KOPT-K1 (cell line): ENCODE measurements at regions not wholly inside any gene's neighbourhood (a gene's known extent, or its start where the extent isn't known, plus 50 kb on each side); places are given as distances from the start of the nearest gene placed in this dataset.

ENCODE experiments used
- H3K27ac ChIP-seq: fragments of 200-600 bp; sonication (generic); 2 replicates; pipeline ENCODE4 v1.5.1; 2016; ENCODE audit warnings: antibody characterized with exemption, mild to moderate bottlenecking, low read depth, low read length; ENCODE audit not compliant: poor library complexity, severe bottlenecking
- H3K36me3 ChIP-seq: fragments of 200-600 bp; sonication (generic); 2 replicates; pipeline ENCODE4 v1.5.1; 2017; ENCODE audit warnings: antibody characterized with exemption, mild to moderate bottlenecking, low read length, moderate library complexity; ENCODE audit not compliant: insufficient read depth
- H3K9me3 ChIP-seq: fragments of 200-600 bp; sonication (generic); 2 replicates; pipeline ENCODE4 v1.5.1; 2017; ENCODE audit warnings: antibody characterized with exemption, low read length, mild to moderate bottlenecking; ENCODE audit not compliant: insufficient read depth, poor library complexity, severe bottlenecking

DNA sequence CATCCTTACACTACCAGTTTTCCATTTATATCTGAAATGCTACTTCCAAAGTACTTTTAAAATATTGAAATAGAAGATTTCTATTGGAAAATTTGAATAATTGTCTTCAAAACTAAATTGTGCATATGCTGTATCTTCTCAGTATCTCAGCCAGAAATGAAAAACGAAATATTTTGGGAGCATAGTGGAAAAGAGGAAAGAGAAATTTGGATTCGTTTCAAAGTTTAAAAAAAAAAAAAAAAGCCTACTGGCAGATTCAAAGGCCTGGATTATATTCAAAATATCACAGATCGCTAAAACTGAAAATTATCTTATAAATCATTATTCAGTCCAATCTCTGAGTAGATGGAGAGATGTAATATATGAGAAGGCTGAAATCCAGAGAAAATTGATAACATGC, 440.7 kb downstream of the TAF11L14 start:
- H3K27ac ChIP-seq, result no peak overlapping the region
- H3K36me3 ChIP-seq, result no peaks in the 10 kb centered on the region
- no peaks in the 10 kb centered on the region for H3K9me3 ChIP-seq

DNA sequence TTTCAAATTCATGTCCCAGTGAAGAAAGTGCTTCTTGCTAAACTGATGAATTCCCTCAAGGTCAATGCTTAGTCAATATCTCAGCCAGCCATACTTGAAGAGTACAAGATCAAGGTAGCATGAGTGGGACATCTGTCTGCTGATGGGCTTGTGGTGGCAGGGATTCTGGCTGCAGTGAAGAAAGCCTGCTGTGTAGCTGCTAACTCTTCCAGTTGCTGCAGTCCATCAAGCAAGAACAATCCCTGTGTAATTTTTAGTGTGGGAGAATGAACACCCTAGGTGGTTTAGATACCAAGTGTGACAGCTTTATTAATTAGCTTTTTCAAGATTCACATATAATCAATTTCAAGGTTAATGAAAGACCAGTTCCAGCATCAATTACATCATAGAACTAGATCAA, 443.9 kb downstream of the TAF11L14 start:
- no peak overlapping the region for H3K27ac ChIP-seq

DNA sequence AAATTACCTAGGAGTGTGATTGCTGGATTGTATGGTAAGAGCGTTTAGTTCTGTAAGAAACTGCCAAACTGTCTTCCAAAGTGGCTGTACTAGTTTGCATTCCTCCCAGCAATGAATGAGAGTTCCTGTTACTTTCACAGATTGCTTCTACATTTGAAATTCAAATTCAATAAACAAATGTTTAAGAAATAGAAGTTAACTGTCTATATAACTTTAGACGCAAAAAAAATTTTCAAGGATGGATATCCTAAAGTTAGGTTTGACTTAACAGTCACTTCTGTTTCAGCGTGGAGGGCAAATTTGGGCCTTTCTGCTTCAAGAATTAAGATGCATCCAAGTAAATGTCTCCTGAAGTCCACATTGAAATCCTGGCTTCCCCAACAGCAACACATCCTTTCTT, 445.6 kb downstream of the TAF11L14 start:
- H3K9me3 ChIP-seq, result no peaks in the 10 kb centered on the region
- H3K36me3 ChIP-seq, result no peaks in the 10 kb centered on the region
- no peak overlapping the region for H3K27ac ChIP-seq

More for the DNA sequence above, 443.9 kb downstream of the TAF11L14 start:
- Histone ChIP-seq H3K36me3 (no peaks in the 10 kb centered on the region), H3K9me3 (no peaks in the 10 kb centered on the region)

DNA sequence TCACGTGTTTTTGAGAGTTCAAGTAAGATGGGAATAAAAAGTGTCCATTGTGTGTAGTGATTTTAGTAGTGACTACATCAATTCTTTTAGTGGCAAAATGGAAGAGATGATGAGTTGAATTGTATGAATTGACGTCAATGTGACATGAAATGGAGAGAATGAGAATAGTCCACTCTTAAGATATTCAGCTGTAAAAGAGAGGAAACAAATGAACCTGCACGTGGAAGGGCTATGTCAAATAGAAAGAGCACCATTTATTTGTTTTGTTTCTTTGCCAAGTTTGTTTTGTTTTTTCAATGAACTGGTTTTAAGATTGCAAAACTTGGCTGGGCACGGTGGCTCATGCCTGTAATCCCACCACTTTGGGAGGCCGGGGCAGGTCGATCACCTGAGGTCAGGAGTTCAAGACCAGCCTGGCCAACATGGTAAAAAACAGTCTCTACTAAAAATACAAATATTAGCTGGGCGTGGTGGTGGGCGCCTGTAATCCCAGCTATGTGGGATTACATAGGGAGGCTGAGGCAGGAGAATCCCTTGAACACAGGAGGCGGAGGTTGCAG, 453.8 kb downstream of the TAF11L14 start:
- Histone ChIP-seq H3K36me3 (no peaks in the 10 kb centered on the region), H3K9me3 (no peaks in the 10 kb centered on the region)

DNA sequence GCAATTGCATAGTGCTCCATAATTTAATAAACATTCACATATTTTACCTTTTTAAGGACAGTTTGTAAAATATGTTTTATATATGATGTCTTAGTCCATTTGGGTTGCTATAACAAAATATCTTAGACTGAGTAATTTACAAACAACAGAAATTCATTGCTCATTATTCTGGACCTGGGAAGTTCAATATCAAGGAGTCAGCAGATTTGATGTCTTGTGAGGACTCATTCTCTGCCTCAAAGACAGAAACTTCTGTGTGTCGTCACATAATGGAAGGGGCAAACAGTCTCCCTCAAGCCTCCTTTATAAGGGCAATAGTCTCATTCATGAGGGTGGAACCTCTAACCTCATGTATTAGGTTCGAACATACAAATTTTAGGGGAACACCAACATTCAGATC, 455.9 kb downstream of the TAF11L14 start:
- Histone ChIP-seq H3K27ac (no peak overlapping the region), H3K36me3 (no peaks in the 10 kb centered on the region), H3K9me3 (no peaks in the 10 kb centered on the region)

More for the DNA sequence above, 453.8 kb downstream of the TAF11L14 start:
- no peak overlapping the region for H3K27ac ChIP-seq

DNA sequence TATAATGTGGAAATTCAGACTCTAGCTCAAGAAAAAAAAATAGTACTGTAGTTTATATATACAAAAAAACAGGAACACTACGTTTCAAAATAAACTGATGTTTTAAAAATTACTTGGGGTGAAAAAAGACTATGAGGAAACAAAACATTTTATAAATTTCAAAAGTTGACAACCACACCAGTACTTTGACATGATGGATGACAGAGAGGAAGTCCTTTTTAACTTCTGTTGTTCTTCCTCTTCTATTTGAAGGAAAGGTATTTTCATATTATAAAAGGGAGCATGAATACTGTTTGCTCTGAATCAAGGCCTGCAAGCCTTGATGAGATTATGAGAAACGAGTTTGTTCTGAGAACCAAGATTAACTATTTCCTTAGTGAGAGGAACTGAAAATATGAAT, 456.9 kb downstream of the TAF11L14 start:
- no peaks in the 10 kb centered on the region for H3K9me3 ChIP-seq
- H3K36me3 ChIP-seq, result no peaks in the 10 kb centered on the region
- no peak overlapping the region for H3K27ac ChIP-seq

DNA sequence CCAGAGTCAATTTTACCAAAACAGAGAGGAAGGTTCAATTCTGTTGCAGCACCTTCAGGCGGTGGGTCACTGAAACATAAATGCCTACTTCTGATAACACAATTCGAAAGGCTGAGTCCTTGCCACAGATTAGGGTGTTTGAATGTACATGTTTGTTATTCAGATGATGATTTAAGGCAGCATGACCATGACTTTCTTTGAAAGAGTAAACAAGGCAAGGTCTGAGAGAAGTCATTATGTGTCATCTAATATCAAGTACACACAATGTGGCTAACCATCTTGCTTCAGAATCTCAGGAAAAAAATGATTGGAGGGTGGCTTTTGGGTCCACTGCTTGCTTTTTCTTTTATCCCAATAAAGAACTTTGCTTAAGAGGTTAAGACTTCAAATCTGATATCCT, 457.5 kb downstream of the TAF11L14 start:
- H3K36me3 ChIP-seq, result no peaks in the 10 kb centered on the region
- no peaks in the 10 kb centered on the region for H3K9me3 ChIP-seq
- H3K27ac ChIP-seq, result no peak overlapping the region

DNA sequence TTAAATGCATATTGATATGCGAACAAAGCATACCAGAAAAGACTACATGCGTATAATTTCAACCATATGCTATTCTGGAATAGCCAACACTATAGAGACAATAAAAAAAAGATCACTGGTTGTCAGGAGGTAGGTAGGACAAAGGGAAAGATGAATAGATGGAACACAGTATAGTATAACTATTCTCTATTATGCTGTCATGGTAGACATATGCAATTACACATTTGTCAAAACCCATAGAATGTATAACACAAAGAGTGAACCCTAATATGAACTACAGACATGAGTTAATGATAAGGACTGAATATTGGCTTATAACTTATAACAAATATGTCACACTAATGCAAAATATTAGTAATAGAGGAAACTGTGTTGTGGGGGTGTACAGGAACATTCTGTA, 460.8 kb downstream of the TAF11L14 start:
- H3K27ac ChIP-seq, result no peak overlapping the region
- H3K9me3 ChIP-seq, result no peaks in the 10 kb centered on the region
- H3K36me3 ChIP-seq, result no peaks in the 10 kb centered on the region

DNA sequence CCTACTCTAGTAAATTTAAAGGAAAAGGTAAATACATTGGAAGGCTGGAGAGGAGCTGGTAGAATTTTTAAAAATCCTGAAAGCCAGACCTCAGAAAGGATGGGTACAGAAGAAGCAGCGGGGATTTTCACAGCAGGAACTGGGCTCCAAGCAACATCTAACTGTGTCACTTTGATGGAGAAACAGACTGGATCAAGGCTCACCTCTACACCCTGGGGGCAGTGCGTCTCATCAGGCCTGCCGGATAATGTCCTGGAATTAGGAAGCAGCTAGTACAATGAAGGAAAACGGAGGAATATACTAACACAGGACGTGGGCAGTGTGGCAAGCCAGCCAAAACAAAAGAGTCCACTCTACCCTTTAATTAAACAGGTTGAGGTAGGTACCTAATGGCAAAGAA, 463.6 kb downstream of the TAF11L14 start:
- Histone ChIP-seq H3K27ac (no peak overlapping the region), H3K36me3 (no peaks in the 10 kb centered on the region), H3K9me3 (no peaks in the 10 kb centered on the region)

DNA sequence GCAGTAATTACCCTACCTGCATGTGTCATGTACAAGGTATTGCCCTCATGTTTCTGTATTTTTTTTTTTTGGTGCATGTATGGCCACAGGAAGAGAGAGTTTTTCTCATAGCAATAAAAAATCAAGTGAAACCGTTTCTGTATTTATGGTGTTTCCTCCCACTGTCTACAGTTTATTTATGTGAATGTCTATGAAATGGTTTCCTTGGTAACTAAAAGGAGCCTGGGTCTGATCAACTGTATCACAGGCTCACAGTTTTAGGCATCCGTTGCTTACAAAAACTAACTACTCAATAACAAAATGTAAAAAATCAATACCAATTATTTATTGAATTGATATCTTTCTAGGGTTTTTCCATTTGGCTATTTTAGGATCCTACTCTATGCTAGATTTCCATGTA, 464.4 kb downstream of the TAF11L14 start:
- Histone ChIP-seq H3K9me3 (no peaks in the 10 kb centered on the region), H3K36me3 (no peaks in the 10 kb centered on the region), H3K27ac (no peak overlapping the region)

DNA sequence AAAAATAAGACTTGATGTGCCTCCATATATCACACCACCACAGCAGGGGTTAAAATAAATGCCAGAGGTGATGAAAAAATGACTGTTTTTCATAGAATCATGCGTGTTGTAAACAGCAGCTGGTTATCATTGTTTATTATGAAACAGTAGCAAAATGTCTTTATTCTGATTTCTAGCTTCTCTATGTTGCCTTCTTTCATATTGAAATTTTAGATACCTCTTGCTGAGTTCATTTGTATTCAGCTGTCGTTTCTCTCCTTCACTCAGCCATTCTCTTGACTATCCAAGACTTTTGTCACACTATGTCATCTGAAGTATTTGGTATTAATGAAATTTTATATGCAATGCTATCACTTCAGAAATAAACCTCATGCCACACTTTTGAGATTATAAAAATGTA, 465.0 kb downstream of the TAF11L14 start:
- Histone ChIP-seq H3K9me3 (no peaks in the 10 kb centered on the region), H3K36me3 (no peaks in the 10 kb centered on the region), H3K27ac (no peak overlapping the region)

DNA sequence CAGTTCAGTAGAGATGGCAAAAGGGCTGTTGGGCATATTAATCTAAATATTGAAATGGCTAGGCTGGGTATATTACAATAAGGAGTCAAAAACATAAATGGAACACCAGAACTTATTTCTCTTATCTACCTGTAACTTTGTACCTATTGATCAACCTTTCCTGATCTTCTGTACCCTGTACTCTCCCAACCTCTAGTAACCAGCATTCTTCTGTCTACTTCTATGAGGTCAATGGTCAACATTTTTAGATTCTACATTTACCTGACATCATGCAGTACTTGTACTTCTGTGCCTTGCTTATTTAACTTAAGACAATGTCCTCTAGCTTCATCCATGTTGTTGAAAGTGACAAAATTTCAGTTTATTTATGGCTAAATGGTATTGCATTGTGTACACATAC, 467.3 kb downstream of the TAF11L14 start:
- Histone ChIP-seq H3K36me3 (no peaks in the 10 kb centered on the region), H3K9me3 (no peaks in the 10 kb centered on the region), H3K27ac (no peak overlapping the region)

DNA sequence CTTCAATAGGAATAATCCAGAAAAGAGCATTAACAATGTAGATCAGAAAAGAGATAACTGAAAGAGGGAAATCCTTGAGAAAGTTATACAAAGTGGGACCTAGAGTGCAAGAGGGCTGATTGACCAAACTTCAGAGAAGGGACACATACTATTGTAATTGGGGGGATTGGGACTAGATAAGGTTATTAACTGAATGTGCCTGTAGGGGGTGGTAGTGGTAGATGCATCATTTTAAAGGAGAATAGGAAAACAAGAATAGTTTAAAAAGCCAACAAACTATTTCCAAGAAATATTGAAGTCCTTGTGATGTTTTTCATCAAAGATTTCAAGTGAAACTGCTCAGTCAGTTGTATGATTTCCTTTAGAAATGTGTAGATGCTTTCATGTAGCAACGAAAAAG, 468.5 kb downstream of the TAF11L14 start:
- Histone ChIP-seq H3K9me3 (no peaks in the 10 kb centered on the region), H3K36me3 (no peaks in the 10 kb centered on the region), H3K27ac (no peak overlapping the region)

DNA sequence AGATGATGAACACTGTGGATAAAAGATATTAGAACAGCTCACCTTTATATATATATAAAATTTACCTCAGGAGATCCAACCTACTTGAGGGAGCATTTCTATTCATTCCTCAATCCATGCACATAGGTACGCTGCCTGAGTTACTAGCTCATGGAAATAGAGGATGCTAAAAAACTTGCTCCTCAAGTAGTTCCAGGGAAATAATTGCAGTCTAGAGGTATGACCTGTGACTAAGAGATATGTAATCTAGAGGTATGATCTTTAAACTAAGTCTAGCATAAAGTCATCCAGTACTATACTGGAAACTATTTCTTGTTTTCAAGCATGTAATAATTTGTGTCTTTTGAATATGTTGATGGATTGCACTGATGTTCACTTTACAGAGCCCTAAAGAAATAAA, 471.2 kb downstream of the TAF11L14 start:
- Histone ChIP-seq H3K36me3 (no peaks in the 10 kb centered on the region), H3K9me3 (no peaks in the 10 kb centered on the region), H3K27ac (no peak overlapping the region)

DNA sequence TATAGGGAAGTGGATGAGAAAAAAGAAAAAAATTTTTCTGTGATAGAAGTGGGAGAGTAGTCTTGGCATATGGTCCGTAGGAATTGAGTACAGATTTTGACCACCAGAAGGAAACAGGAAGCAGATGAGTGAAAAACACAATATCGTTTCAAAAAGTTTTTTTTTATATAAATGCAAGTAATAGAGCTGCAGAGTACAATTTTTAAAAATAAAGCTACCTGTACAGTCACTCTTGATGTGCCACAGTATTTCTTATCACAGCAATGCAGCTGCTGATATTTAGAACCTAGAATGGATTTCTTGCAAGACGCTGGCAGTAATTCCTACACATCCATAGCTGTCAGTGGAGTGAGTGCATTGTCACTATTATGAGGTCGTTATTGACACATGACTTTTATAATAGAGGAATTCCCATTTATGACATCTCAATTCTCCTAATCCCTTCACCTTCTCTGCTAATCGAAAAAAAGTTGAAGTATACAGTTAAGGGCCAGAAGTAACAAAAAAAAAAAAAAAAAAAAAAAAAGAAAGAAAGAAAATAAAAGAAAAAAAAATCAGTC, 477.7 kb downstream of the TAF11L14 start:
- no peaks in the 10 kb centered on the region for H3K9me3 ChIP-seq
- no peak overlapping the region for H3K27ac ChIP-seq
- no peaks in the 10 kb centered on the region for H3K36me3 ChIP-seq

DNA sequence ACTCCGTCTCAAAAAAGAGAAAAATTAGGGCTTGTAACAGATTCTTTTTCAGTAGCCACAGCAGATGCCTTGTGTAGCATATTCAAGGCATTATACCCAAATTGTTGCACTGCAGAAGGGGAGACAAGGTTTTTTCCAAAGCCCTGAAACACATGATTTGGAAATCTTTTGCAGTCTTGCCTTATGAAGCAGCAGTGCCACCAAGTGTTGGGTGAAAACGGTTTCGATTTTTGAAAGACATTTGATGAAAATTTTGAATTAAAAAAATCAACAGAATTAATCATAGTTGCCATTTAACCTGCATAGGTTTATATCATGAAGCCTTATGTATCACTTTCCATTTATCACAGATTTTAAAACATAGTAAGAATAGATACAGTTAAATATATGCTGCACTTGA, 479.5 kb downstream of the TAF11L14 start:
- no peaks in the 10 kb centered on the region for H3K36me3 ChIP-seq
- no peak overlapping the region for H3K27ac ChIP-seq
- no peaks in the 10 kb centered on the region for H3K9me3 ChIP-seq
